Stimulated activated memory B cell treated with anti-CD40 and anti-IgM and Interleukin-4, amounts not matched to agents 10 μg/mL and 1 μg/mL and 100 μg/mL, for 72 hours (primary cell): ENCODE measurements at regions not wholly inside any gene's neighbourhood (a gene's known extent, or its start where the extent isn't known, plus 50 kb on each side); places are given as distances from the start of the nearest gene placed in this dataset.
A peak's percentile ranks its signal among the peaks of the same experiment; 100 is the strongest.

Source experiments
- ATAC-seq: fragments of 150-1000 bp; cut with Tn5 transposase; 2 replicates; pipeline ENCODE4 v1.10.0; 2021
- H3K27ac Mint-ChIP-seq: one replicate; pipeline ENCODE4 v1.8.0; 2022; ENCODE audit warnings: mild to moderate bottlenecking, mixed read lengths
- H3K27me3 Mint-ChIP-seq: one replicate; pipeline ENCODE4 v1.8.0; 2022; ENCODE audit warnings: mixed read lengths
- H3K36me3 Mint-ChIP-seq: one replicate; pipeline ENCODE4 v1.8.0; 2022; ENCODE audit warnings: mixed read lengths
- H3K4me1 Mint-ChIP-seq: one replicate; pipeline ENCODE4 v1.8.0; 2022; ENCODE audit warnings: mixed read lengths
- H3K4me3 Mint-ChIP-seq: one replicate; pipeline ENCODE4 v1.8.0; 2022; ENCODE audit warnings: mild to moderate bottlenecking, moderate library complexity, mixed read lengths
- H3K9me3 Mint-ChIP-seq: one replicate; pipeline ENCODE4 v1.8.0; 2022; ENCODE audit warnings: mixed read lengths

DNA sequence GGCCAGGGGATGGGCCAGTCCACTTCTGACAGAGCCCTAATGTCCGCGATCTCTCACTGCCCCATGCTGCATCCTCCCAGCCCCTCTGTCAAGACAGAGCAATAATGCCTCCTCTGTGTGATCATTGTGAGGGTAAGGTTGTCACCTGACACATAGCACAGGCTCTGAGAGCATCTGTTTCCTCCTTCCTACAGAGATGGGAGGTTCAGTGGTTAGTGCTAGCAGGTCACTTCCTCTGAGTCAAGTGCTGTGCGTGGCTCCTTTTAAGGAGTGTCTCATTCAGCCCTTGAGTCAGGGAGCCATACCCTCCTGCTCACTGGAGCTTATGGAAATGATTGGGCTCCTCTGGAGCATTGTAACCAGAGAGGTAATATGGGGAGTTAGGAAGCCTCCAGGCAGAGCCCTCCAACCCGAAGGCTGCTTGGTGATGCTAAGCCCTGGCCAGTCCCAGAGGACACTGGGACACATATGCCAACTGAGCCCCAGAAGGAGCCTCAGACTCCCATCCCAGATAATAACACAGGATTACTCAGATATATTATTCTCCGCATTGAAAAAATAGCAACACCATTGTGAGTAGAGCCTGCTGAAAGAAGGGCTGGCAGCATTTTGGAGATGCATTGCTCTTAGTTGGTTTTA is 189.0 kb downstream of the GALNT1 start:
- Mint-ChIP-seq H3K9me3 (no peaks in the 10 kb centered on the region), H3K27me3 (no peaks in the 10 kb centered on the region), H3K4me3 (no peak overlapping the region), H3K4me1 (peaks cover 7% of the 10 kb centered on the region), H3K36me3 (no peaks in the 10 kb centered on the region), H3K27ac (no peak overlapping the region)
- peak; percentile 68 for ATAC-seq

DNA sequence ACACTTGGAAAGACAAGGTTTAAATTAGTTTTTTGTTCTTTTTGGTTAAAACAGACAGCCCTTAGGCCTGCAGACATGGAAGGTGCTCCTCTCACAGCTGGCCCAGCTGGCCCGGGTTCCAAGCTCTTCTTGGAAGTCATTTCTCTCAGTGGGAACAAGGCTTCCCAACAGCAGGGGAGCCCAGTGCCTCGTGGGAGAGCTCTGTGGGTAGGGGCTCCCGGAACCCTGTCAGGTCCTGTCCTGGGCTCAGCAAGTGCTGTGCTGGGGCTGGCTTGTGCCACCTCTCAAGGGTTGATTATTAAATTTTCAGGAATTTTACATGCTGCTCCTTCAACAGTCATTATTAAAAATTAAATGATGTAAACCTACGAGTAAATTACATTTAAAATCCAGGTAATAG is 189.6 kb downstream of the GALNT1 start:
- no peaks in the 10 kb centered on the region for H3K36me3 Mint-ChIP-seq
- ATAC-seq: no peak
- H3K4me3 Mint-ChIP-seq: no peak overlapping the region
- H3K27me3 Mint-ChIP-seq: no peaks in the 10 kb centered on the region
- peaks cover 7% of the 10 kb centered on the region for H3K4me1 Mint-ChIP-seq
- H3K27ac Mint-ChIP-seq: no peak overlapping the region
- no peaks in the 10 kb centered on the region for H3K9me3 Mint-ChIP-seq

DNA sequence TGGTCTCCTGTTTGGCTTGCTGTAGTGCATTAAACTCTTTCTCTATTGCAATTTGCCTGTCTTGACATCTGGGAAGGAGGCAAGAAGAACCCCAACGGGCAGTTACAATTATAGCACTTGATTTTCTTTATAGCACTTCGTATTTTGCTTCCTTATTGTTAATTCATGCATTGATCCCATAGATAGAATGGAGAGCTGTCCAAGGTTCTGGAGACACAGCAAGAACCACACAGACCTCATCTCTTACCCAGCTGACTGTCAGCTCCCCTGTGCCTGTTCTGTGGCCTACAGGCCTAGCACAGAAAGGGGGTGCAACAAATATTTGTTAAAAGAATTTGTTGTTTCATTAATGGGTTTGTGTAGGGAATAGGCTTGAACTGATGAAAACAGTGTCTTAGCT is 194.3 kb downstream of the GALNT1 start:
- Mint-ChIP-seq H3K4me3 (no peak overlapping the region), H3K9me3 (peaks cover 5% of the 10 kb centered on the region), H3K36me3 (no peaks in the 10 kb centered on the region), H3K27ac (no peak overlapping the region), H3K4me1 (no peaks in the 10 kb centered on the region), H3K27me3 (peaks cover 17% of the 10 kb centered on the region)
- ATAC-seq: no peak

DNA sequence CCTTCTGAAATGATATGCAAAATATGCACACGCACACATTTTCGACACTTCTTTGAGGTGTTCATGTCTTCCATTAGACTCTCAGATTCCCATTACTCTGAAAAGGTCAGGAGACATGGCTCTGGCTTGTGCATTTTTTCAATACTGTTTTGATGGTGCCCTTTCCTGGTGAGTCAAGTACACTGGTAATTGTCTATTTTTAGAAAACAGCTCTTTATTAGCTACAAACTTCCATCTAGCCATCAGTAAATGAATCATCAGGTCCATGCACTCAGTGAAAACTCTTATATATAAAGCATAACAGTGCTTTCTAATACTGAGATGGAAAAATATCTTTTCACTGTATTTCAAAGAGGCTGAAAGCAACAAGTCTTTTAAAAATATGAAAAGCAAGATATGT is 194.9 kb downstream of the GALNT1 start:
- Mint-ChIP-seq H3K27me3 (peaks cover 17% of the 10 kb centered on the region), H3K36me3 (no peaks in the 10 kb centered on the region), H3K27ac (no peak overlapping the region), H3K4me1 (no peaks in the 10 kb centered on the region), H3K4me3 (no peak overlapping the region), H3K9me3 (peaks cover 5% of the 10 kb centered on the region)
- no peak for ATAC-seq

DNA sequence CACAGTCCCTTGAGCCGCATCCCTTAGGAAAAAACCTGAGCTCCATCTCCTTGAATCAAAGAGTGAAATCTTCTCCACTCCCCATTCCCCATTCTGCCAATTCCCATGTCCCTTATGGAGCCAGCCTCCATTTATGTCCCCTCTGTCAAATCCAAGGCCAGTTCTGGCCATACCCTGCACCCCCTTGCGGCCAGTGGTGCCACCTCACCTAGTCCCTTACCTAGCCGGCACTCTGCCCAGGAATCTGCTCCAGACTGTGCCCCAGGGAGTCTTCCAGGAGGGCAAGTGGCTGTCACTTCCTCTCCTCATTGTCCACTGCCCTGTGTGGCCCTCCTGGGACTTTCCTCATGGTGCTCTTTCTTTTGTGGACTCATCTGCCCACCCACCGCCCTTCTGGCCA is 195.4 kb upstream of the RMP24 start:
- H3K27ac Mint-ChIP-seq: no peak overlapping the region
- no peak overlapping the region for H3K4me3 Mint-ChIP-seq
- no peaks in the 10 kb centered on the region for H3K4me1 Mint-ChIP-seq
- no peaks in the 10 kb centered on the region for H3K36me3 Mint-ChIP-seq
- peaks cover 17% of the 10 kb centered on the region for H3K27me3 Mint-ChIP-seq
- peaks cover 5% of the 10 kb centered on the region for H3K9me3 Mint-ChIP-seq
- ATAC-seq: no peak

DNA sequence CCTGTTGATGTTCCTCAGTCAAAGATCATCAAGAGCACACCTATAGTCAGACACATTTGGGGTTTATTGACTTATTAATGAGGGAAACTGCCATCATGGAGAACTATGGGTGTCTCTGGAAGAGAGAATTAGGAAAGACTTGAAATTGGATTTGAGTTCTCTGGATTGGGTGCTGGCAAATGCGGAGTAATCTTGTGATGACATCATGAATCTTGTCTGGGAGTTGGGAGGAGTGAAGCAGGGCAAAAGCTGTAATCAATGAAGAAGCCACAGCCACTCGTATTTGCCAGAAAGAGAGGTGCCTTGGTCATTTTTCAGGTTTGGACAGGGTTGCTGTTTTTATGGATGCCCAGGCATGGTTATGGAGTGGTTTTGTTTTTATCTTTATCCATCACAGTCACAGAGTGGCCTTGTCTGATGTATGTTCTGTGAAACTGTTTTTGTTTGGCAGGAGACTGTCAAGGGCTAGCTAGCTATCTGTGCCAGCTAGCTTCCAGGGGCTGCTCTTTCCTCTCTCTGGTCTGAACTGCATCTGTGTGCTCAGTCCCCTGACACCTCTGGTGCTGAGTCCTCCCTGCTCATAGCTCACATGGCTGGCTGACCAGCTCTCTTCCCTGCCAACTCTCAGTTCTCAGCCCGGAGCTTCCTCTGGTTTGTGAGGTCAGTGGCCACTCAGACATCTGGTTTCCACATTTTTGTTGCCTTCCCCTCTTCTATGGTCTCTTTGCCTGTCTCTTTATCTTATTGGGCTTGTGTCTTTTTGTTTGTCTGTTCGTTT is 193.4 kb upstream of the RMP24 start:
- peaks cover 17% of the 10 kb centered on the region for H3K27me3 Mint-ChIP-seq
- H3K27ac Mint-ChIP-seq: no peak overlapping the region
- H3K4me3 Mint-ChIP-seq: no peak overlapping the region
- no peak for ATAC-seq
- peaks cover 5% of the 10 kb centered on the region for H3K9me3 Mint-ChIP-seq
- H3K4me1 Mint-ChIP-seq: no peaks in the 10 kb centered on the region
- no peaks in the 10 kb centered on the region for H3K36me3 Mint-ChIP-seq

DNA sequence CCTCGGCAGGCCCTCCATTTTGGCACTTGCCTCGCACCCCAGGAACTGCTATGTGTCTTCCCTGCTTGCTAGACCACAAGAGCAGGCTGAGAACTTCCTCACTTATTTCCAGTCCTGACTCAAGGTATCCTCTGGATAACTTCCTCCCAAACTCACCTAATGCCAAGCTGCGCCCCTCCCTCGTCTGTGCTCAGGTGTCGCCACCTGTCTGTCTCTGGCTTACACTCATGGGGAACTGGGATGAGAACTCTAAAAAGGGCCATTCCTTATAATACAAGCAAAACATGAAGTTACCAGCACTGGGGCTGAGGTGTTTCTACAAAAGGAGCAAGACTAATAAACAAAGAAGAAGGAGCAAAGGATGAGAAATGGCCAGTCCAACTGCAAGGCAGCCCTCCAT is 191.5 kb upstream of the RMP24 start:
- Mint-ChIP-seq H3K27ac (no peak overlapping the region), H3K4me3 (no peak overlapping the region), H3K36me3 (no peaks in the 10 kb centered on the region), H3K9me3 (peaks cover 5% of the 10 kb centered on the region), H3K4me1 (peaks cover 5% of the 10 kb centered on the region), H3K27me3 (peaks cover 17% of the 10 kb centered on the region)
- ATAC-seq: no peak

DNA sequence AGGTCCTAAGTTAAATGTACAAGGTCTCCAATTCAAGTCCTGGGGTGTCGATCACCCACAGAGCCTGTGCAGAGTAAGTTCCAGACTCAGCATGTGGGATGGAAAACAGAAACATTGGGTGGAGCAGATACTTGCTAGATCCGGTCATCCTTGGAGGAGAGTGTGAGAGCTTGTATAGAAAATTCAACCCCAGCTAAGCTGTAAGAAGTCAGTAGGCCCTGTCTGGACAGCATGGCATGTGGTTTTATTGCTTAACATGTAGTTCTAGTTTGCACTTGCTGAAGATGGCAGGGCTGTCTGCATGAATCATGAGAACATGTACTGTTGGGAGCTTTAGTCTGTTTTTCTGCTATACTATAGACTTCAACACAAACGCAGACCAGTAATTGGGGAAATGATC is 189.6 kb upstream of the RMP24 start:
- Mint-ChIP-seq H3K4me1 (peaks cover 17% of the 10 kb centered on the region), H3K36me3 (no peaks in the 10 kb centered on the region), H3K27ac (no peak overlapping the region), H3K27me3 (peaks cover 17% of the 10 kb centered on the region), H3K9me3 (no peaks in the 10 kb centered on the region), H3K4me3 (no peak overlapping the region)
- no peak for ATAC-seq

DNA sequence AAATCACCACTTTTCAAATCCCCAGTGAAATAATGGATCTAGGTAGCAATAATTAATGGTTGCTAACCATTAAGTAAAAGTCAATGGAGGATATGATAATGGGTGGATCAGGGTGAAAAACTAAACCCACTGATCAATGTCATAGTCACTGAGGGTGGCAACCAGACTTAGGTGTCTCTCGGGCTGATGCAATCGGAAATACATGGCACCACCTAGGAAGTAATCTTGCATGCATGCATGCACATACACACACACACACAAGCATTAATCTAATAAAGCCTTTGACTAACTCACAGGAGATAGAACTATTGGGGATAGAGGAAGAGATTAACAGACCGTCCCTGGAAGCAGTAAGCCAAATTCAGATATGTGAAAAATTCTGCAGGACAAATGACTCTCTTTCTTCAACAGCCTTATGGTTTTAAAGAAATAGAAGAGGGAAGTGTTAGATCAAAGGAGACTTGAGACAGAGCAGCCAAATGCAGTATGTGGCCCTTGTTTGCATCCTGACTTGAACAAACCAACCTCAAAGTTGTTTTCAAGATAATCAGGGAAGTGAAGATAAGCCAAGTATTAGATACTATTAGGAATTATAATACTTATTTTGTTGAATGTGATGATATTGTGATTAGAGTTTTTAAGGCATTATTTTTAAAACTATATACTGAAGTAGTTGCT is 186.0 kb upstream of the RMP24 start:
- no peaks in the 10 kb centered on the region for H3K36me3 Mint-ChIP-seq
- peak overlapping the region; percentile 14 for H3K4me3 Mint-ChIP-seq
- H3K27ac Mint-ChIP-seq: peak overlapping the region; percentile 13

DNA sequence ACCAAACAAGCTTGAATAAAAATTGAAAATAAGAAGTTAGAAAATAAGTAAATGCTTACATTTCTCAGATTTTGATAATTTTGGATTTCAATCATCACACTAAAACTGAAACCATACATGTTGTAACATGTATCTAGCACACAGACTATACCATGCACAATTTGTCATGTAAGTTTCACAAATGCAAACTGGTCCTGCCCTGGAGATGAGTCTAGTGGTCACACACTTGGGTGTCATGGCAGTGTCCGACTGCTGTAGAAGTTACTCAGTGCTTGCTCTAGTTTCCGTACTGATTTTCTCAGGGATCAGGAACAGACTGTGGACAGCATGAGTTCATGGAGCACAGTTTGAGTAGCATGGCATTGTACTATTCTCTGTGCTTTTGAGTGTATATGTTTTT is 182.9 kb upstream of the RMP24 start:
- no peaks in the 10 kb centered on the region for H3K9me3 Mint-ChIP-seq
- H3K4me1 Mint-ChIP-seq: peaks cover 17% of the 10 kb centered on the region
- no peaks in the 10 kb centered on the region for H3K36me3 Mint-ChIP-seq
- no peak for ATAC-seq
- peaks cover 19% of the 10 kb centered on the region for H3K27me3 Mint-ChIP-seq
- H3K27ac Mint-ChIP-seq: no peak overlapping the region
- H3K4me3 Mint-ChIP-seq: no peak overlapping the region

More for the DNA sequence above, 186.0 kb upstream of the RMP24 start:
- peaks cover 17% of the 10 kb centered on the region for H3K4me1 Mint-ChIP-seq
- H3K27me3 Mint-ChIP-seq: peaks cover 2% of the 10 kb centered on the region
- ATAC-seq: peak; percentile 87
- H3K9me3 Mint-ChIP-seq: no peaks in the 10 kb centered on the region

DNA sequence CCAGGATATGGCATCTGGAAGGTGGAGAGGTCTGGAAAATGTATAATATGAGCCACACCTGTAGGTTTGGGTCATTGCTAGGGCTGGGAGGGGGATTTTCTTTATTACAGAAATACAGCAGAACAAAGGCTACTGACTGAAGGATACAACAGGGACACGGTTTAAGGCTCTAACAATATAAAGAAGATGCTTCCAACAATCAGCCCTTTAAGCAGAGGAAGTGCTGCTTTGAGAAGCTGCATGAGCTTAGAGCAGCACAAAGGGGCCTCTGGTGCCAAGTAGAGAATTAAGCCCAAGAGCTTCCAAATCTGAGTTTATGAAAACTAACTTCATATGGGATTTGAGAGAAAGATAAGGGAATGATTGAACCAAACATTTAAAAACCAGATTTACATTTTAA is 174.5 kb upstream of the RMP24 start:
- H3K36me3 Mint-ChIP-seq: no peaks in the 10 kb centered on the region
- no peak overlapping the region for H3K27ac Mint-ChIP-seq
- no peaks in the 10 kb centered on the region for H3K4me1 Mint-ChIP-seq
- no peak for ATAC-seq
- peaks cover 10% of the 10 kb centered on the region for H3K27me3 Mint-ChIP-seq
- H3K4me3 Mint-ChIP-seq: no peak overlapping the region
- H3K9me3 Mint-ChIP-seq: no peaks in the 10 kb centered on the region

DNA sequence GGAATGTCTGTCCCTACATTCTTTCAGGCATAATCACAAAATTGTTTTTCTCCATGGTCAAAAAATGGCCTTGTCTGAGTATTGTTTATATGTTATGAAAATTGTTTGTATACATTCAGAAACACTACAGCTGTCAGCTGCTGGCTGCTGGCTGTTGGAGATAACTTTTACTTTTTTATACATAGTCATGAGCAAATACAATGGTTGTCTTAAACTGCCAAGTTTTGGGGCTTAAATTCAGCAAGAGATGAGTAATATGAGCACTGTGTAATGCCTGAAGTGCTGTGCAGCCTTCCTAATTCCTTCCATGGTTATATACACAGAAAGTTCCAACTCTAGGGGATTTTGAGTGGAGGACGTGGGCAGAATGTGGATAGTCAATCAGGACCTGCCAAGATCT is 168.9 kb upstream of the RMP24 start:
- peaks cover 9% of the 10 kb centered on the region for H3K27me3 Mint-ChIP-seq

DNA sequence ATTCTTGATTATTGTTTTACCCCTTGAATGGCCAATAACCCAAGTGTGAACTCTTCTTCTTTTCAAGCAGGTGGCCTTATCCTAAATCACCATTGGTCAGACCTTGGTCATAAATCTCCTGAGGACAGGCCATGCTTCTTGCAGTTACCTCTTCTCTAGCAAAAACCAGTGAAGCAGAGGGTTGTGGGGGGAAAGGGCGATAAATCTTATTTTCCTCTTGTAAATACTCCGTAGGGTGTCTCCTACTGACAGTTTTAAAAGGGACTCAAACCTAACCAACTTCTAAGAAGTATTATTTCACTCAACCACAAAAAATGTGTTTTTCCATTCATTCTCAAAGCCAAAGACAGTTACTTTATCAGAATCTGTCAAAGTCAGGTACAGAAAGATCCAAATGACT is 168.1 kb upstream of the RMP24 start:
- H3K4me3 Mint-ChIP-seq: no peak overlapping the region
- H3K36me3 Mint-ChIP-seq: no peaks in the 10 kb centered on the region
- H3K27me3 Mint-ChIP-seq: peaks cover 12% of the 10 kb centered on the region
- H3K4me1 Mint-ChIP-seq: peaks cover 16% of the 10 kb centered on the region
- no peak overlapping the region for H3K27ac Mint-ChIP-seq
- ATAC-seq: no peak
- no peaks in the 10 kb centered on the region for H3K9me3 Mint-ChIP-seq

More for the DNA sequence above, 168.9 kb upstream of the RMP24 start:
- H3K4me3 Mint-ChIP-seq: no peak overlapping the region
- peaks cover 8% of the 10 kb centered on the region for H3K4me1 Mint-ChIP-seq
- no peak for ATAC-seq
- no peaks in the 10 kb centered on the region for H3K9me3 Mint-ChIP-seq
- no peak overlapping the region for H3K27ac Mint-ChIP-seq
- no peaks in the 10 kb centered on the region for H3K36me3 Mint-ChIP-seq

DNA sequence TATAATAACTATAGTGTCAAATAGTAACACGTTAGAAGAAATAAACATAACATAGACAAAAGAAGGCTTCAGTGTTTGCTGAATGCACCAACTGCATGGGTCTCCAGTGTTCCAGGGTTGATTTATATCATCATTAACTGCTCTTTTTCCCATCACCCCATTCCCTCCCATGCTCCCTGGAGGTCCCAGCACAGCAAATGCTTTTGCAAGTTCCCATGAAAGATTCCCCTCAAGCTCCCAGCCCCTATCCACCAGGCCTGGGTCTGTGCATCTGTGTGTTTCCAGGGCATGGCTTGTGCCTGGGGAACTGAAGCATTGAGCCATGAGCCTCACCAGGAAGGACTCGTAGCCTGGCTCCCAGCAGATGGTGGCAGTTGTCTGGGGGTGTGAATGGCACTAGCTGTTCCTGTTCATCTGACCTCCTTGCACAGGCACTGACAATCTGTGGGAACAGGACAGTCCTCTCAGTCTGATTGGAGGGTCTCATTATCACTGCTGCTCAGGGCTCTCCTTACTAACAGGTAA is 164.6 kb upstream of the RMP24 start:
- Mint-ChIP-seq H3K36me3 (no peaks in the 10 kb centered on the region), H3K27me3 (peaks cover 23% of the 10 kb centered on the region), H3K27ac (no peak overlapping the region), H3K4me3 (no peak overlapping the region), H3K4me1 (peaks cover 30% of the 10 kb centered on the region), H3K9me3 (no peaks in the 10 kb centered on the region)
- ATAC-seq: no peak

DNA sequence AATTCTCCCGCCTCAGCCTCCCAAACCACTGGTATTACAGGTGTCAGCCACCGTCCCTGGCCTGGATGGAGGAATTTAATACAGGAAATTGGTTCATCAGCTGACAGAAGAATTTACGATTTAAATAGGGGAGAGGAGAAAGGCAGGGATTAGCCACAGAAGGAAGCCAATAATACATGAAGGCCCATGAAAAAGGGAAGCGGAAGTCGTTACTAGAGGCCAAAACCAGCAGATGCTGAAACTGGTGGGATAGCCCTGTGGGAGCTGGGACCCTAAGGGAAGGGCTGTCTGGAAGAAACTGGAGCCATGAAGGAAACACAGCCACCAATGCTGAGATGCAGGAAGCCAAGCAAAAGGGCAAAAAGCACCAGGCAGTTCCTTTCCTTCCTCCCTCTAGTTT is 163.7 kb upstream of the RMP24 start:
- no peaks in the 10 kb centered on the region for H3K9me3 Mint-ChIP-seq
- H3K27me3 Mint-ChIP-seq: peaks cover 23% of the 10 kb centered on the region
- no peak for ATAC-seq
- no peaks in the 10 kb centered on the region for H3K36me3 Mint-ChIP-seq
- peak overlapping the region; percentile 29 for H3K27ac Mint-ChIP-seq
- H3K4me3 Mint-ChIP-seq: no peak overlapping the region
- peaks cover 30% of the 10 kb centered on the region for H3K4me1 Mint-ChIP-seq
